IgD-negative memory B cell (primary cell): ENCODE measurements at regions not wholly inside any gene's neighbourhood (a gene's known extent, or its start where the extent isn't known, plus 50 kb on each side); places are given as distances from the start of the nearest gene placed in this dataset.
"Not testable (repeated sequence)": the region's sequence is repeated elsewhere in the genome, so short reads cannot be mapped to it uniquely, and the experiment has no call there.

ENCODE experiments used
- H3K27ac Mint-ChIP-seq, 3 donors: one replicate each; pipeline ENCODE4 v1.8.0; 2020 to 2022; ENCODE audit warnings: mild to moderate bottlenecking in 3 of 3, mixed read lengths in 3 of 3, moderate library complexity in 1 of 3
- H3K27me3 Mint-ChIP-seq: one replicate; pipeline ENCODE4 v1.8.0; 2021; ENCODE audit warnings: mixed read lengths
- H3K36me3 Mint-ChIP-seq: one replicate; pipeline ENCODE4 v1.8.0; 2020; ENCODE audit warnings: mild to moderate bottlenecking, mixed read lengths
- H3K4me1 Mint-ChIP-seq, 3 donors: one replicate each; pipeline ENCODE4 v1.8.0; 2020 to 2022; ENCODE audit warnings: mixed read lengths in 3 of 3, mild to moderate bottlenecking in 1 of 3
- H3K4me3 Mint-ChIP-seq, 4 donors: one replicate each; pipeline ENCODE4 v1.8.0; 2020 to 2022; ENCODE audit warnings: mild to moderate bottlenecking in 4 of 4, mixed read lengths in 4 of 4, moderate library complexity in 3 of 4
- H3K9me3 Mint-ChIP-seq, 3 donors: one replicate each; pipeline ENCODE4 v1.8.0; 2020 to 2021; ENCODE audit warnings: mixed read lengths in 3 of 3, mild to moderate bottlenecking in 1 of 3

DNA sequence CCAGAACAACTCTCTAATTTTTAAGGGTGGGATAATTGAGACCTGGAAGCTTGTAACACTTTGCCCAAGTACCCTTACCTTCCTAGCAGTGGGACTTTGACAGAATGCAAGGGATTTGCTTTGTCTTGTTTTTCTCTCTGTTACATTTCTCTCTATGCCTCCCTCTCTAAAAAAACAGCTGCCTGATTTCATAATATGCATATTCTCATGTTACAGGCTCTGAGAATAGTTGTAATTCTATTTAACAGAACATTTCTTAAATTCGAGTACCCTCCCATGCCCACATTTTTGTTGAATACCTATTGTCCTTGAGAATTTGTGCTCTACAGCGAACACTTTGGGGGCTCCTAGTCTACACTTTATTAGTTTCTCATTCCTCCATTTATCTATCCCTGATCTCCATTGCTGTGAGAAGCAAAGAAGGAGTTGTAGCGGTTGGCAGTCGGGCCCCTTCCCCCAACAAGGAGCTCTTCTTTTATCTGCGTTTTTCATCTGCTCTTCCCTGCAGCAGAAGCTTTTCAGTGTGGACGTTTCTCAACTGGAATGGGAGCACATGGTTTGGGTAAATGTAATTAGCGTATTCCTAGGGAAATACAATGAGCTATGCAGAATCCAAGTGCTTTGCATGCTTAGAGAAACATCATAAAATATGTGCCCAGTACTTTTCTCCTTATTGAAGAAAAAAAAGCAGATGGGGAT is 117.7 kb upstream of the CCDC90B start:
- no peak overlapping the region for H3K27ac Mint-ChIP-seq
- H3K27me3 Mint-ChIP-seq, result no peaks in the 10 kb centered on the region
- no peaks in the 10 kb centered on the region for H3K9me3 Mint-ChIP-seq
- H3K4me3 Mint-ChIP-seq, result no peak overlapping the region
- H3K36me3 Mint-ChIP-seq, result no peaks in the 10 kb centered on the region
- no peaks in the 10 kb centered on the region for H3K4me1 Mint-ChIP-seq

DNA sequence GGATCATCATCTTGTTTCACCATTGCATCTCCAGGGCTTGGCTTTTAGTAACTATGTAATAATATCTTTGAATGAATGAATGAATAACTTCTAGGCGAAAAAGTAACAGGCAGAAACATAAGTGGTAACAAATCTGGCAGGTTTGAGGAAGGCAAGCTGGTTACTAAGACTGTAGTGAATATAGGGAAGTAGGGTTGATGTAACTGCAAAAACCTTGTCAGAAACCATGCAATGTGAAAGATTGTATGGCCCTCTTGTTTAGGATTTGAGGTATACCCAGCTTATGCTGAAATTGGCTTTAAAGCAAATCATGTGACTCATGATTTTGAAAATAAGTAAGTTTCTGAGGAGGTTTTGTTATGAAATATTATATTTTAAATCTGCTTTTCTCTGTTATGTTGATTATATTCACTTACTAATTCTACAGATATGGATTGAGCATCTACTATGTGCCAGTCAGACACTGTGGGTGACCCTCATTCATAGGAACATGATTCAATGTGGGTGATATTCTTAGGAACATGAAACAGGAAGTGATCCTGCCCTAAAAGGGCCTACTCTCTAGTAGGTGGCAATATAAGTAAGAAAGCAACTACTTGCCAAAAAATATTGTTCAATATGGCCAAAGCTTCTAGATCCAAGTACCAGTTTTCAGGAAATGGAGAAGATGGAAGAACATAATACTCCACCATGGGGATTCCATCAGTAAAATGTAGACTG is 115.5 kb upstream of the CCDC90B start:
- Mint-ChIP-seq H3K36me3 (no peaks in the 10 kb centered on the region), H3K9me3 (no peaks in the 10 kb centered on the region), H3K4me3 (no peak overlapping the region), H3K27me3 (no peaks in the 10 kb centered on the region), H3K27ac (no peak overlapping the region), H3K4me1 (no peaks in the 10 kb centered on the region)

DNA sequence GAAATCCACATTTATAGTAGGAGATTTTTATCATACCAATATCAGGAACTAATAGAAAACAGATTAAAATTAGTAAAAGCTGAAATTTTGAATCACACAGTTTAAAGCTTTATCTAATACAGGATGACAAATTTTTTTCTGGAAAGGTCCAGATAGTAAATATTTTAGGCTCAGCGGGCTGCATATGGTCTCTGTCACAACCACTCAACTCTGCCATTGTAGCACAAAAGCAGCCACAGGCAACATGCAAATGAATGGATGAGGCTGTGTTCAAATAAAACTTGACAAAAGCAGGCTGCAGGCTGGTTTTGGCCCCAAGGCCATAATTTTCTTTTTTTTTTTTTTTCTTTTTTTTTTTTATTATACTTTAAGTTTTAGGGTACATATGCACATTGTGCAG is 108.2 kb upstream of the CCDC90B start:
- Mint-ChIP-seq H3K27ac (no peak overlapping the region), H3K4me1 (no peaks in the 10 kb centered on the region), H3K4me3 (no peak overlapping the region), H3K36me3 (no peaks in the 10 kb centered on the region), H3K27me3 (no peaks in the 10 kb centered on the region), H3K9me3 (peaks cover 0 to 2% (median 2%) of the 10 kb centered on the region in 3 donors)

DNA sequence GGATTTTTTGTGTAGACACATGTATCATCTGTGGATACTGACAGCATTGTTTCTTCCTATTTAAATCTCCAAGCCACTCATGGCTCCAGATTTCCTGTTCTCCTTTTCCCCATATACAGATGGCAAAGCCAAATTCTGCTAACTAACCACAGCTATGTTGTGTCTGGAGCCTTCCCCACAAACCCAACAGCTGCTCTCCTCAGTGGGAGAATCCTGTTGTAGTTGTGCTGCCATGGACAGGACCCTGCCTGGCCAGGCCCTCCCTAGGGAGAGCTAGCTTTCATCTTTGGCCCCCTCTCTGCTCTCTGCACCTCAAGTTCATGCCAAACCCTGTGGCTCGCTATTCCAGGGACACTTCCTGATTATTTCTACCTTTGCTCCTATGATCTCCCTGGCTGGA is 106.4 kb upstream of the CCDC90B start:
- no peak overlapping the region for H3K27ac Mint-ChIP-seq
- H3K9me3 Mint-ChIP-seq, result peaks cover 2 to 7% (median 3%) of the 10 kb centered on the region in 3 donors
- no peaks in the 10 kb centered on the region for H3K4me1 Mint-ChIP-seq
- no peaks in the 10 kb centered on the region for H3K36me3 Mint-ChIP-seq
- H3K4me3 Mint-ChIP-seq, result no peak overlapping the region
- H3K27me3 Mint-ChIP-seq, result no peaks in the 10 kb centered on the region

DNA sequence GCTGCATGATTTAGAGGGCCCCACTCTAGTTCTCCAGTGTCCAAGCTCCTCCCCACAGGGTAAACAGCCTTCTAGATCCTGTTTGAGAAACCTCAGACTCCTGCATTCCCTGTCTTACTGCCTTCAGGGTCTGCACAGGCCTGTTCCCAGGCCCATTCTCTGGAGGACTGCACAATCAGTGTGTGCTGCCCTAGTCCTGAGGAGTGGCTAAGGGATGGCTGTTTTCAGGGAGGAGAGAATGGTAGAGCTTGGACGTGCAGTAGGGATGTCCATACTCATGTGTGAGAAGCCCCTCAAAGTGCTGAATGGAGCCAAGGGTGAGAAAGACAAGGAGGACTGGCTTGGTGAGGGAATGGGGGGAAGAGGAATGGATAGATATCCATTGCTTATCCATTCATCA is 103.8 kb upstream of the CCDC90B start:
- H3K27me3 Mint-ChIP-seq, result peaks cover 2% of the 10 kb centered on the region
- no peak overlapping the region for H3K27ac Mint-ChIP-seq
- peaks cover 0 to 21% (median 13%) of the 10 kb centered on the region in 3 donors for H3K9me3 Mint-ChIP-seq
- H3K4me3 Mint-ChIP-seq, result no peak overlapping the region
- peaks cover 1% of the 10 kb centered on the region for H3K36me3 Mint-ChIP-seq
- H3K4me1 Mint-ChIP-seq, result no peaks in the 10 kb centered on the region

DNA sequence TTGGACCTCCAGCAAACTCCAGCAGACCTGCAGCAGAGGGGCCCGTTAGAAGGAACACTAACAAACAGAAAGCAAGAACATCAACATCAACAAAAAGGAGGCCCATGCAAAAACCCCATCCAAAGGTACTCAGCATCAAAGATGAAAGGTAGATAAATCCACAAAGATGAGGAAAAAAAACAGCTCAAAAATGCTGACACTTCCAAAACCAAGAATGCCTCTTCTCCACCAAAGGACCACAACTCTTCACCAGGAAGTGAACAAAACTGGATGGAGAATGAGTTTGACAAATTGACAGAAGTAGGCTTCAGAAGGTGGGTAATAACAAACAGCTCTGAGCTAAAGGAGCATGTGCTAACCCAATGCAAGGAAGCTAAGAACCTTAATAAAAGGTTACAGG is 97.7 kb upstream of the CCDC90B start:
- H3K9me3 Mint-ChIP-seq, result peaks cover 14 to 37% (median 19%) of the 10 kb centered on the region in 3 donors
- not testable (repeated sequence) for H3K27ac Mint-ChIP-seq, H3K36me3 Mint-ChIP-seq, H3K4me3 Mint-ChIP-seq, H3K27me3 Mint-ChIP-seq, H3K4me1 Mint-ChIP-seq

DNA sequence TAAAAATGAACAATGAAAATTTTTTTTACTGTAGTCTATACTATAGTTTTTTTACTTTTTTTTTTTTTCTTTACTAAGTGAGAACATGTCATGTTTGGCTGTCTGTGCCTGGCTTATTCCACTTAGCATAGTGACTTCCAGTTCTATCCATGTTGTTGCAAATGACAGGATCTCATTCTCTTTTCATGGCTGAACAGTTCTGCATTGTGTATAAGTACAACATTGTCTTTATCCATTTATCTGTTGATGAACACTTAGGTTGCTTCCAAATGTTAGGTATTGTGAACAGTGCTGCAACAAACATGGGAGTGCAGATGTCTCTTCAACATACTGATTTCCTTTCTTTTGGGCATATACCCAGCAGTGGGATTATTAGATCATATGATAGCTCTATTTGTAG is 88.1 kb upstream of the CCDC90B start:
- peaks cover 0 to under 1% (median under 1%) of the 10 kb centered on the region in 3 donors for H3K9me3 Mint-ChIP-seq
- no peak overlapping the region for H3K27ac Mint-ChIP-seq
- H3K27me3 Mint-ChIP-seq, result peaks cover 5% of the 10 kb centered on the region
- no peak overlapping the region for H3K4me3 Mint-ChIP-seq
- H3K36me3 Mint-ChIP-seq, result peaks cover 5% of the 10 kb centered on the region
- H3K4me1 Mint-ChIP-seq, result no peaks in the 10 kb centered on the region

DNA sequence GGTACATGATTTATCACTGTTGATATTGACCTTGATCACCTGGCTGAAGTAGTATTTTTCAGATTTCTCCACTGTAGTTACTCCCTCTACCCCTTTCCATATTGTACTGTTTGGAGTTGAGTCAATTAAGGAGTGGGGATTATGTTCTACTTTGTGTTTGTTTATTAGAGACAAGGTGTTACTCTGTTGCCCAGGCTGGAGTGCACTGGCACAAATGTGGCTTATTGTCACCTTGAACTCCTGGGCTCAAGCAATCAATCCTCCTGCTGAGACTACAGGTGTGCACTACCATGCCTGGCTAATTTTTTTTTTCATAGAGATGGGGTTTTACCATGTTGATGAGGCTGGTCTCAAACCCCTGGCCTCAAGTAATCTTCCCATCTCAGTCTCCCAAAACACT is 85.3 kb upstream of the CCDC90B start:
- Mint-ChIP-seq H3K27ac (no peak overlapping the region), H3K9me3 (peaks cover 1 to 19% (median 13%) of the 10 kb centered on the region in 3 donors), H3K27me3 (peaks cover 5% of the 10 kb centered on the region), H3K36me3 (peaks cover 5% of the 10 kb centered on the region), H3K4me1 (no peaks in the 10 kb centered on the region), H3K4me3 (no peak overlapping the region)

DNA sequence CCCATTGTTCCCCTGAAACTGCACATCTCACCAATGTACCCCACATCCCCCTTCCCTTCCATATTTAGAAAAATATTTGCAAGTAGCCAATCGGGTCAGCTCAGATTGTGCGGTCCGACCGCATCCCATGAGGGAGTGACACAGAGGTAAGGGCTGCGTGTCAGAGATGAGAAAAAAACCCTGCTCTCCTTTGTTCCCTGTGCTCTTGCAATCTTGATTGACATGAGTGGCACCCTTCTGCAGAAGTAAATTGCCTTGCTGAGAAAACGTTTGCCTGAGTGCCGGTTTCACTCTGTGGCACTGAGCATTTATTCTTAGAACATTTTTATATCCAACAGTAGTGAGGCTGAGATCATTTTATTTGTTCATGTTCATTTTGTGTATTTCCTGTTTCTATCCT is 81.6 kb upstream of the CCDC90B start:
- no peaks in the 10 kb centered on the region for H3K27me3 Mint-ChIP-seq
- no peaks in the 10 kb centered on the region for H3K4me1 Mint-ChIP-seq
- H3K27ac Mint-ChIP-seq, result no peak overlapping the region
- peak overlapping the region in 1 of 4 donors; percentile 47 for H3K4me3 Mint-ChIP-seq
- H3K9me3 Mint-ChIP-seq, result peaks cover 1 to 19% (median 13%) of the 10 kb centered on the region in 3 donors
- no peaks in the 10 kb centered on the region for H3K36me3 Mint-ChIP-seq

DNA sequence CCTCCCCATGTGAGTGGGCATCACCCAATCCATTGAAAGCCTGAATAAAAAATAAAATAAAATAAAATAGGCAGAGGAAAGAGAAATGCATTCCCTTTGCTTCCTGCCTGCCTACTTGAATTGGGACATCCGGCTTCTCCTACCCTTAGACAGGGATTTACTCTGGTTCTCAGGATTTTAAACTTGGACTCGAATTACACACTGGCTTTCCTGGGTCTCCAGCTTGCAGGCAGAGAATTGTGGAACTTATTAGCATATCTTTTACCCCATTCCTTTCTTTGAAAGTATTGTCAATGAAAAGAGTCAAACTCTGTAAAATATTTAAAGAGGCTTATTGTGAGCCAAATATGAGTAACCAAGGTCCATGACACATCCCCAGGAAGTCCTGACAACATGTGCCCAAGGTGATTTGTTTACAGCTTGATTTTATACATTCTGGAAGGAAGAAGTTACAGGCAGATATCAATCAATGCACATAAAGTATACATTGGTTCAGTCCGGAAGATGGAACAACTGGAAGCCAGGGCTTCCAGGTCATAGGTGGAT is 78.4 kb upstream of the CCDC90B start:
- H3K9me3 Mint-ChIP-seq, result peaks cover 1 to 19% (median 13%) of the 10 kb centered on the region in 3 donors
- H3K27ac Mint-ChIP-seq, result no peak overlapping the region
- H3K36me3 Mint-ChIP-seq, result no peaks in the 10 kb centered on the region
- no peaks in the 10 kb centered on the region for H3K27me3 Mint-ChIP-seq
- no peaks in the 10 kb centered on the region for H3K4me1 Mint-ChIP-seq
- H3K4me3 Mint-ChIP-seq, result no peak overlapping the region

DNA sequence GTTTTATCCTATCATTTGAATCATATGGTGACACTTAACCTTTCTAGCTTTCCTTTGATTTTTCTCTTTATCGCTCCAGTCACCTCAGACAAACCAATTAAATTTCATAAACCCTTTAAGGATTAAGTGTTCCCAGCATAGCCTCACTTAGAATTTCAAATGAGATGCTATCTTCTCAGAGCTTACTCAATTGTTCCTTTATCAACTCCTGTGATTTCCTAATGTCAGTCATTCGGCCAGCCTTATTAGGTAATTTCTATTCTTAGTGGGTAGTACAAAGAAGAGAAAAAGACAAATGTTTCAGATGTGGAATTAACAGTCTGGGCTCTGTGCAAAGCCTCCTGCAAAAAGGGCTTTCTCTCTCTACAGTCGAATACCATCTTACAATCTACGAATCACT is 77.1 kb upstream of the CCDC90B start:
- Mint-ChIP-seq H3K4me3 (no peak overlapping the region), H3K4me1 (no peaks in the 10 kb centered on the region), H3K27me3 (no peaks in the 10 kb centered on the region), H3K36me3 (no peaks in the 10 kb centered on the region), H3K9me3 (peaks cover 1 to 14% (median 10%) of the 10 kb centered on the region in 3 donors), H3K27ac (no peak overlapping the region)

DNA sequence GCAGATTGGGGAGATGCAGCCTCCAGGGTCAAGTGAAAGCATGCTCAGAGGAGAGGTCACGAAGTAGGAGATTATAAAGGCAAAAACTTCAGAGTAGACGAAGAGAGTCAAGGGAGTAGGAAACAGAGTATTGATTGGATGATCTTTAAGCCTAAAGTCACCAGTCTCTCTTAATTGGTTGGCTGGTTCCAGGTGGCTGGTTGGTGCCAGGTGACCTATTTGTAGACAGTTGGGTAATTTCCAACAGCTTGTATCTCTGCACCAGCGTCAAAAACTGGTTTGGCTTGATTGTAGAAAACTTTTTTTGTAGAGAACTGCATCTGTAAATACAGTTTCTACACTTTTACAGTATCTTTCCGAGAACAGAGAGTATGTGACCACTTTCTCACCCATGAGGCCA is 75.7 kb upstream of the CCDC90B start:
- no peaks in the 10 kb centered on the region for H3K27me3 Mint-ChIP-seq
- peaks cover 0 to 9% (median 4%) of the 10 kb centered on the region in 3 donors for H3K9me3 Mint-ChIP-seq
- no peaks in the 10 kb centered on the region for H3K36me3 Mint-ChIP-seq
- no peak overlapping the region for H3K4me3 Mint-ChIP-seq
- no peaks in the 10 kb centered on the region for H3K4me1 Mint-ChIP-seq
- H3K27ac Mint-ChIP-seq, result no peak overlapping the region

DNA sequence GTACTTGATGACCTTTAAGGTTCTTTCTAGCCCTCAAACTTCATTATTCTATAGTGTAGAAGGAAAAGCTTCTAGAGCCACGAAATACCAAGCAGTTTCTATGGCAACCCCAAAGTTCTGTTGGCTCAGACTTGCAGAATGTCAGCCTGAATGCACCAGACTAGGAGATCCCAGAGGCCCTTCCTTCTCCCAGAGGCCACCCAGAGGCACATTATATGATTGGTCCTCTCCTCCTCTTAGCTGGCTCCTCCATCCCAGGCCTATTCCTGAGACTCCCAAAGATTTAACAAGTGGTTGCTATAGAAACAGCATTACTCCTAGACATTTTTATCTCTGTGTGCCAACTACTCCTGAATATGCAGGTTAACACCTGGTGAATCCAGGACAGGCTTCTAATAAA is 69.2 kb upstream of the CCDC90B start:
- Mint-ChIP-seq H3K4me1 (no peaks in the 10 kb centered on the region), H3K27ac (no peak overlapping the region), H3K9me3 (peaks cover 2 to 13% (median 9%) of the 10 kb centered on the region in 3 donors), H3K36me3 (no peaks in the 10 kb centered on the region), H3K4me3 (no peak overlapping the region), H3K27me3 (no peaks in the 10 kb centered on the region)

DNA sequence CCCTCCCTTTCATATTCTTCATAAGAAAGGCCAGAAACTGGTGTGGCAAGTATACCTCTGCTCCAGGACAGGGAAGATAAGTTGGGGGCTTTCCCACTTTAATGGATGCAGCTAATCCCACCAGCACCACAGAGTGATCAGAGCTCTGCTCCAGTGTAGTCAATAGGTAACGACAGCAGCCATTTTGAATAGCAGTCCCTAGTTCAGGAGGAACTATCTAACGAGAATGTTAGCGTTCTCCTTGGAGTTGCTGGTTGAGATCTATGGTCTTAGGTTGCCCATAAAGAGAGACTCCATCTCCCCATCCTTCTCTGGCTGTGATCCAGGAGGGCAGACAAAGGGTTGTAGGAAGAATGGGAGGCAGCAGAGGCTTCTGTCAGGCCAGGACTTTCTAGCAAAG is 64.0 kb upstream of the CCDC90B start:
- Mint-ChIP-seq H3K4me1 (no peaks in the 10 kb centered on the region), H3K4me3 (no peak overlapping the region), H3K36me3 (no peaks in the 10 kb centered on the region), H3K9me3 (peaks cover 2 to 6% (median 4%) of the 10 kb centered on the region in 3 donors), H3K27ac (no peak overlapping the region), H3K27me3 (no peaks in the 10 kb centered on the region)

DNA sequence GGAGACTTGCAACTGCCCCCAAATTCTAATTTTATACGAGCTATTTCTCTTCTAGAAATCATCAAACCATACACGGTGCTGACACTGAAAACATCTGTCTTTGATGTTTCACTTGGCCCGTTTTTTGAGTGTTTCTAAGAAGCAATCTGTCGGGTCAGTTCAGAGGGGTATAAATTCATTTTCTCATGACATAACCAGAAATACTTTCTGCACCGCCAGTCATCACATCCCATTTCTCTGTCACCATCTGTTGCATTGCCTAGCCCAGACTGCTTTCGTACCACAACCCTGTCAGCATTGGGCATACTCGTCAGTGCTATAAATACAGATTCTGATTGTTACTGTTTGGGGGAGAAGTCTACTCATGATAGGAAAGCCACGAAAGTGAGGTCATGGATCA is 63.1 kb upstream of the CCDC90B start:
- H3K27ac Mint-ChIP-seq, result no peak overlapping the region
- no peak overlapping the region for H3K4me3 Mint-ChIP-seq
- no peaks in the 10 kb centered on the region for H3K36me3 Mint-ChIP-seq
- peaks cover 4% of the 10 kb centered on the region for H3K27me3 Mint-ChIP-seq
- peaks cover 2 to 6% (median 4%) of the 10 kb centered on the region in 3 donors for H3K9me3 Mint-ChIP-seq
- H3K4me1 Mint-ChIP-seq, result no peaks in the 10 kb centered on the region

DNA sequence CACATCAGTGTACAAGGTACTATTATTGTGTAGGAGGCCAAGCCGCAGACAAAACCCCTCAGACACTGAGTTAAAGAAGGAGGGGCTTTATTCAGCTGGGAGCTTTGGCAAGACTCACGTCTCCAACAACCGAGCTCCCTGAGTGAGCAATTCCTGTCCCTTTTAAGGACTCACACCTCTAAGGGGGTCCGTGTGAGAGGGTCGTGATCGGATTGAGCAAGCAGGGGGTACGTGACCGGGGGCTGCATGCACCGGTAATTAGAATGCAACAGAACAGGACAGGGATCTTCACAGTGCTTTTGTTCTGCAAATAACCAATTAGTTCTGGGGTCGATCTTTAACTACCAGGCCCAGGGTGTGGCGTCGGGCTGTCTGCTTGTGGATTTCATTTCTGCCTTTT is 60.5 kb upstream of the CCDC90B start:
- peak overlapping the region in 1 of 3 donors; percentile 34 for H3K27ac Mint-ChIP-seq
- not testable (repeated sequence) for H3K4me1 Mint-ChIP-seq, H3K9me3 Mint-ChIP-seq, H3K36me3 Mint-ChIP-seq, H3K4me3 Mint-ChIP-seq, H3K27me3 Mint-ChIP-seq
